SU-DHL-6 (cell line): ENCODE measurements at regions not wholly inside any gene's neighbourhood (a gene's known extent, or its start where the extent isn't known, plus 50 kb on each side); places are given as distances from the start of the nearest gene placed in this dataset.

Experiments
- EZH2phosphoT487 ChIP-seq: fragments of 200-600 bp; sonication (generic), shearing (Covaris generic); conservative IDR thresholded peaks from 2 replicates; pipeline ENCODE4 v1.6.1; 2018; ENCODE audit warnings: mild to moderate bottlenecking, antibody characterized with exemption, low read length, moderate library complexity, mixed read lengths
- TF ChIP-seq, protein P1 (sequence below): fragments of 200-600 bp; sonication (generic); IDR thresholded peaks from one replicate; pipeline ENCODE4 v1.5.1; 2017; ENCODE audit warnings: antibody characterized with exemption, mild to moderate bottlenecking, low read length, moderate library complexity; ENCODE audit not compliant: insufficient read depth, poor library complexity, severe bottlenecking

- TF ChIP-seq, protein P1, sequence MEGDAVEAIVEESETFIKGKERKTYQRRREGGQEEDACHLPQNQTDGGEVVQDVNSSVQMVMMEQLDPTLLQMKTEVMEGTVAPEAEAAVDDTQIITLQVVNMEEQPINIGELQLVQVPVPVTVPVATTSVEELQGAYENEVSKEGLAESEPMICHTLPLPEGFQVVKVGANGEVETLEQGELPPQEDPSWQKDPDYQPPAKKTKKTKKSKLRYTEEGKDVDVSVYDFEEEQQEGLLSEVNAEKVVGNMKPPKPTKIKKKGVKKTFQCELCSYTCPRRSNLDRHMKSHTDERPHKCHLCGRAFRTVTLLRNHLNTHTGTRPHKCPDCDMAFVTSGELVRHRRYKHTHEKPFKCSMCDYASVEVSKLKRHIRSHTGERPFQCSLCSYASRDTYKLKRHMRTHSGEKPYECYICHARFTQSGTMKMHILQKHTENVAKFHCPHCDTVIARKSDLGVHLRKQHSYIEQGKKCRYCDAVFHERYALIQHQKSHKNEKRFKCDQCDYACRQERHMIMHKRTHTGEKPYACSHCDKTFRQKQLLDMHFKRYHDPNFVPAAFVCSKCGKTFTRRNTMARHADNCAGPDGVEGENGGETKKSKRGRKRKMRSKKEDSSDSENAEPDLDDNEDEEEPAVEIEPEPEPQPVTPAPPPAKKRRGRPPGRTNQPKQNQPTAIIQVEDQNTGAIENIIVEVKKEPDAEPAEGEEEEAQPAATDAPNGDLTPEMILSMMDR, result no peak
- no peak for TF ChIP-seq EZH2phosphoT487
These were observed 219.2 kb upstream of the ELL2 start for GRCh38 chr5:96180684-96181435.
